ENCODE measurements at regions not wholly inside any gene's neighbourhood (a gene's known extent, or its start where the extent isn't known, plus 50 kb on each side); places are given as distances from the start of the nearest gene placed in this dataset.
"Not testable (repeated sequence)": the region's sequence is repeated elsewhere in the genome, so short reads cannot be mapped to it uniquely, and the experiment has no call there.

DNA sequence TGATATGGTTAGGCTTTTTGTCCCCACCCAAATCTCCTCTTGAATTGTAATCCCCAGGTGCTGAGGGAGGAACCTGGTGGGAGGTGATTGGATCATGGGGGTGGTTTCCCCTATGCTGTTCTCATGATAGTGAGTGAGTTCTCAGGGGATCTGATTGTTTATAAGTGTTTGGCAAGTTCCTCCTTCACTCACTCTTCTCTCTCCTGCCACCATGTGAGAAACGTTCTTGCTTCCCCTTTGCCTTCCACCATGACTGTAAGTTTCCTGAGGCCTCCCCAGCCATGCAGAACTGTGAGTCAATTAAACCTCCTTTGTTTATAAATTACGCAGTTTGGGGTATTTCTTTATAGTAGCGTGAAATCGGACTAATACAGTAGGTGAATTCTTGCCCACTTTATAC is 182.5 kb downstream of the RNF144A start:
- not testable (repeated sequence) for H3K9ac ChIP-seq (ENCODE audit: low read length); H4K12ac ChIP-seq (ENCODE audit: low read depth, low read length); H3K18ac ChIP-seq (ENCODE audit: low read length); H3K9me3 ChIP-seq (ENCODE audit: insufficient read depth, low read depth, low read length); H2BK120ac ChIP-seq (ENCODE audit: insufficient read depth, low read length, poor library complexity); H3K4ac ChIP-seq (ENCODE audit: low read depth, low read length); DNase-seq; H4K91ac ChIP-seq (ENCODE audit: low read depth, low read length); H3K79me1 ChIP-seq (ENCODE audit: low read length); H3K4me2 ChIP-seq (ENCODE audit: low read length); H2BK12ac ChIP-seq (ENCODE audit: low read length); H3K4me1 ChIP-seq (ENCODE audit: control insufficient read depth in 1 of 2, insufficient read depth in 2 of 2, low read length in 2 of 2); H3K27ac ChIP-seq (ENCODE audit: low read depth, low read length); H3K23ac ChIP-seq (ENCODE audit: low read length); H2AFZ ChIP-seq (ENCODE audit: insufficient read depth, low read length, poor library complexity); H3K36me3 ChIP-seq (ENCODE audit: control insufficient read depth in 1 of 2, insufficient read depth in 2 of 2, low read length in 2 of 2); H3K4me3 ChIP-seq (ENCODE audit: low read depth, low read length); H3K14ac ChIP-seq (ENCODE audit: low read length); H2BK5ac ChIP-seq (ENCODE audit: low read depth, low read length, poor library complexity); H2AK5ac ChIP-seq (ENCODE audit: low read length); H4K8ac ChIP-seq (ENCODE audit: low read depth, low read length); H3K79me2 ChIP-seq (ENCODE audit: control insufficient read depth, insufficient read depth, low read length, poor library complexity); H3K27me3 ChIP-seq (ENCODE audit: insufficient read depth, low read length)
- no CpG with 5 or more reads among the region's 4 CpGs for WGBS (ENCODE audit: extremely low coverage, insufficient coverage, insufficient read length)

DNA sequence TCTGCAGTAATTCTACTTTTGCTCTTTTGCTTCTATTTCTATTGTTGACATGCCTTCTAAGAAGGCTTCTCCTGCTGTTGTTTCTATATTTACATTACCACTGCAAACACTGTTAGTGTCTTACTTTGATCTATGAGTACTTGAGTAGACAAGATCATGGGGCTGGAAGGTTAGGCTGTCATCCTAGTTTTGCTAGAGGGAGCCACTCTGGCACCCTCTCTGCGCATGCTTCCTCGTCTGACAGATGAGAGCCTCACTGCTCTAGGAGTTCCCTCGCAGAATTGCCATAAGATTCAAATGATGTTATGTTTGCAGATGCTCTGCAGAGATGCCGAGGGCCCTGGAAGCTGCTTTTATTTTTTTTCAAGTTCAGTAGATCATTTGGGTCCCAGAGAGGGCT is 185.6 kb downstream of the RNF144A start:
- no peak overlapping the region for H3K23ac ChIP-seq (ENCODE audit: low read length)
- H2BK5ac ChIP-seq (ENCODE audit: low read depth, low read length, poor library complexity) = no peak overlapping the region
- H4K12ac ChIP-seq (ENCODE audit: low read depth, low read length) = no peak overlapping the region
- no CpG with 5 or more reads among the region's 4 CpGs for WGBS (ENCODE audit: extremely low coverage, insufficient coverage, insufficient read length)
- no peak overlapping the region for H2BK120ac ChIP-seq (ENCODE audit: insufficient read depth, low read length, poor library complexity)
- H3K79me1 ChIP-seq (ENCODE audit: low read length) = no peaks in the 10 kb centered on the region
- H3K9ac ChIP-seq (ENCODE audit: low read length) = no peak overlapping the region
- no peak overlapping the region for H3K14ac ChIP-seq (ENCODE audit: low read length)
- H3K4me2 ChIP-seq (ENCODE audit: low read length) = no peak overlapping the region
- H3K9me3 ChIP-seq (ENCODE audit: insufficient read depth, low read depth, low read length) = no peaks in the 10 kb centered on the region
- H2AFZ ChIP-seq (ENCODE audit: insufficient read depth, low read length, poor library complexity) = no peak overlapping the region
- H3K4ac ChIP-seq (ENCODE audit: low read depth, low read length) = no peak overlapping the region
- no peak overlapping the region for H3K18ac ChIP-seq (ENCODE audit: low read length)
- H2AK5ac ChIP-seq (ENCODE audit: low read length) = no peak overlapping the region
- H3K36me3 ChIP-seq (ENCODE audit: control insufficient read depth in 1 of 2, insufficient read depth in 2 of 2, low read length in 2 of 2) = no peaks in the 10 kb centered on the region
- no peaks in the 10 kb centered on the region for H3K79me2 ChIP-seq (ENCODE audit: control insufficient read depth, insufficient read depth, low read length, poor library complexity)
- H4K91ac ChIP-seq (ENCODE audit: low read depth, low read length) = no peak overlapping the region
- no peak for DNase-seq
- H2BK12ac ChIP-seq (ENCODE audit: low read length) = no peak overlapping the region
- H4K8ac ChIP-seq (ENCODE audit: low read depth, low read length) = no peak overlapping the region
- H3K27me3 ChIP-seq (ENCODE audit: insufficient read depth, low read length) = no peaks in the 10 kb centered on the region
- no peaks in the 10 kb centered on the region for H3K4me1 ChIP-seq (ENCODE audit: control insufficient read depth in 1 of 2, insufficient read depth in 2 of 2, low read length in 2 of 2)
- H3K4me3 ChIP-seq (ENCODE audit: low read depth, low read length) = no peak overlapping the region
- no peak overlapping the region for H3K27ac ChIP-seq (ENCODE audit: low read depth, low read length)

DNA sequence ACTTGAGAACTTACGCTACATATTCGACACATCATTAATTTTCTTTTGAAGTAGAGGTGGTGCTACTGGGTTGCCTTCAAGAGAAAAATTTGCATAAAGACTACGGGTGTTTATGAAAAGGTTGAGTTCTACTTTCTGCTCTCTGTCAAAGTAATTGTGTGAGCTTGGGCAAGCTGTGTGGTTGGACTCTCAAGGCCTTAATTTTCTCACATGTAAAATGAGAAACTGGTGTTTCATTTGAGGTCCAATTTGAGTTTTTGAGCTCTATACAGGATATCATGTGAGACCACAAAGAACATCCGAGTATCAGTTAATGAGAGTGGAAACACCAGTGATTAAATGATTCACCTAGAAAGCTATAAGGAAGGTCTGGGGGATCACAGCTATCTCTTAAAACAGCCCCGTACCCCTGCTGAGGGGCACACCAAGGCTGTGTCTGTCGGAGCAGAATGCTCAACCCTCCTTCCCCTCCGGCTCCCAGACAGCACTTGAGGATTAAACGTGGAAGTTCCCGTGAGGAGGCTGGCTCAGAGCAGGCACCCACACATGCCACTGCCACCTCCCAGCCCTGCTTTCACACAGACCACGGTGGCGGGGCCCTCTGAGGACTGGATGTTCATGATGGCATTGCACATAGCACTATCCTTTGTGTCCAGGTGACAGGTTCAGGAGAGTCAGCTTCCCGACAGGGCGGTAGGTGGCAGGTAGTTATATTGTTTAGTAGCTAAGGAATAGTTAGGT is 191.8 kb downstream of the RNF144A start:
- H3K27ac ChIP-seq (ENCODE audit: low read depth, low read length) = no peak overlapping the region
- H3K4me1 ChIP-seq (ENCODE audit: control insufficient read depth in 1 of 2, insufficient read depth in 2 of 2, low read length in 2 of 2) = no peaks in the 10 kb centered on the region
- H2AK5ac ChIP-seq (ENCODE audit: low read length) = no peak overlapping the region
- no peak overlapping the region for H3K9ac ChIP-seq (ENCODE audit: low read length)
- no peak overlapping the region for H4K91ac ChIP-seq (ENCODE audit: low read depth, low read length)
- no peak overlapping the region for H2BK120ac ChIP-seq (ENCODE audit: insufficient read depth, low read length, poor library complexity)
- no peak overlapping the region for H3K4me3 ChIP-seq (ENCODE audit: low read depth, low read length)
- H3K79me1 ChIP-seq (ENCODE audit: low read length) = no peaks in the 10 kb centered on the region
- no peak overlapping the region for H2BK5ac ChIP-seq (ENCODE audit: low read depth, low read length, poor library complexity)
- no peak overlapping the region for H3K14ac ChIP-seq (ENCODE audit: low read length)
- H3K23ac ChIP-seq (ENCODE audit: low read length) = no peak overlapping the region
- H3K79me2 ChIP-seq (ENCODE audit: control insufficient read depth, insufficient read depth, low read length, poor library complexity) = no peaks in the 10 kb centered on the region
- H3K4me2 ChIP-seq (ENCODE audit: low read length) = no peak overlapping the region
- H2BK12ac ChIP-seq (ENCODE audit: low read length) = no peak overlapping the region
- no peak for DNase-seq
- no peak overlapping the region for H3K18ac ChIP-seq (ENCODE audit: low read length)
- H2AFZ ChIP-seq (ENCODE audit: insufficient read depth, low read length, poor library complexity) = no peak overlapping the region
- H3K4ac ChIP-seq (ENCODE audit: low read depth, low read length) = no peak overlapping the region
- H4K8ac ChIP-seq (ENCODE audit: low read depth, low read length) = no peak overlapping the region
- H3K27me3 ChIP-seq (ENCODE audit: insufficient read depth, low read length) = no peaks in the 10 kb centered on the region
- no peaks in the 10 kb centered on the region for H3K36me3 ChIP-seq (ENCODE audit: control insufficient read depth in 1 of 2, insufficient read depth in 2 of 2, low read length in 2 of 2)
- H3K9me3 ChIP-seq (ENCODE audit: insufficient read depth, low read depth, low read length) = peaks cover 2% of the 10 kb centered on the region
- H4K12ac ChIP-seq (ENCODE audit: low read depth, low read length) = no peak overlapping the region
- WGBS (ENCODE audit: extremely low coverage, insufficient coverage, insufficient read length) = no CpG with 5 or more reads among the region's 13 CpGs

DNA sequence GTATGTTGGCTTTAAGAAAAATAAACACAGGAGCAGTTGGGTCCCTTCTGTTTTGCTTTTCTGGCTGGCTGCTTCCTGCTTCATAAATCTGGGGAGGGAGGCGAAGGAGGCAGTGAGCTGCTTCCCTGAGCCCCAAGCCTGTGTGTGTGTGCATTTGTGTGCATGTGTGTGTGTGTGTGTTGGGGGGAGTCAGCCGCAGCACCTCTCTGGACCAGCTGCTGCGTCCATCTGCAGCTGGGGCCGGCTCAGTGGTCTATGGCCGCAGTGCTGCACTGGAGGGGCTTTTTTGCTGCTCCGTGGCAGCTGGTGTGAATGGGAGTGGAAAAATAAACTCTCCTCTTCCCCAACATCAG is 192.3 kb downstream of the RNF144A start:
- WGBS (ENCODE audit: extremely low coverage, insufficient coverage, insufficient read length) = no CpG with 5 or more reads among the region's 6 CpGs
- no peak overlapping the region for H3K23ac ChIP-seq (ENCODE audit: low read length)
- no peak overlapping the region for H2AFZ ChIP-seq (ENCODE audit: insufficient read depth, low read length, poor library complexity)

More for the DNA sequence above, 192.3 kb downstream of the RNF144A start:
- Histone ChIP-seq H3K79me2 (ENCODE audit: control insufficient read depth, insufficient read depth, low read length, poor library complexity) (no peaks in the 10 kb centered on the region), H3K36me3 (ENCODE audit: control insufficient read depth in 1 of 2, insufficient read depth in 2 of 2, low read length in 2 of 2) (no peaks in the 10 kb centered on the region), H4K8ac (ENCODE audit: low read depth, low read length) (no peak overlapping the region), H4K12ac (ENCODE audit: low read depth, low read length) (no peak overlapping the region), H3K4me2 (ENCODE audit: low read length) (no peak overlapping the region), H2AK5ac (ENCODE audit: low read length) (no peak overlapping the region), H4K91ac (ENCODE audit: low read depth, low read length) (no peak overlapping the region), H3K27ac (ENCODE audit: low read depth, low read length) (no peak overlapping the region), H2BK5ac (ENCODE audit: low read depth, low read length, poor library complexity) (no peak overlapping the region), H3K14ac (ENCODE audit: low read length) (no peak overlapping the region), H2BK12ac (ENCODE audit: low read length) (no peak overlapping the region), H3K4ac (ENCODE audit: low read depth, low read length) (no peak overlapping the region), H3K9me3 (ENCODE audit: insufficient read depth, low read depth, low read length) (peaks cover 2% of the 10 kb centered on the region), H3K4me1 (ENCODE audit: control insufficient read depth in 1 of 2, insufficient read depth in 2 of 2, low read length in 2 of 2) (no peaks in the 10 kb centered on the region), H3K9ac (ENCODE audit: low read length) (no peak overlapping the region), H3K27me3 (ENCODE audit: insufficient read depth, low read length) (no peaks in the 10 kb centered on the region), H3K18ac (ENCODE audit: low read length) (no peak overlapping the region), H3K4me3 (ENCODE audit: low read depth, low read length) (no peak overlapping the region), H2BK120ac (ENCODE audit: insufficient read depth, low read length, poor library complexity) (no peak overlapping the region), H3K79me1 (ENCODE audit: low read length) (no peaks in the 10 kb centered on the region)
- no peak for DNase-seq

Data from trophoblast cell (in vitro differentiated cells and primary cell).